ENCODE measurements at regions not wholly inside any gene's neighbourhood (a gene's known extent, or its start where the extent isn't known, plus 50 kb on each side); places are given as distances from the start of the nearest gene placed in this dataset.

DNA sequence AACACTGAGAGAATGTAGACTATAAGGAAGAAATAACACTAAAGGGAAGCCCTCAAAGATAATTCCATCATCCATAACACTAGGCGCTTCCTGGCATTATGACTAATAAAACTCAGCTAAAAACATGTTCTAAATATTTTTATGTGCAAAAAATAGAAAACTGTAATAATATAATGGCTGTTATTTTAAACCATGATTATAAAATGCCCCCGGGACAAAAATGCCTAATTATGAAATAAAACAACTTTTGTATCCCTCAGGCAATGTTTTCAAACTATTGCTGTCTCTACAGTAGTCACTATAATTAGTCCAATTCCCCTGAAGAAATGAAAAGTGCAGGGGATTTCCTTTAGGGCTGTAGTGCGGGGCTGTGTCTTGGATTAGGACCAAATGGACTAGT lies 242.4 kb downstream of the RNF144B start:
- TF ChIP-seq, protein P1, sequence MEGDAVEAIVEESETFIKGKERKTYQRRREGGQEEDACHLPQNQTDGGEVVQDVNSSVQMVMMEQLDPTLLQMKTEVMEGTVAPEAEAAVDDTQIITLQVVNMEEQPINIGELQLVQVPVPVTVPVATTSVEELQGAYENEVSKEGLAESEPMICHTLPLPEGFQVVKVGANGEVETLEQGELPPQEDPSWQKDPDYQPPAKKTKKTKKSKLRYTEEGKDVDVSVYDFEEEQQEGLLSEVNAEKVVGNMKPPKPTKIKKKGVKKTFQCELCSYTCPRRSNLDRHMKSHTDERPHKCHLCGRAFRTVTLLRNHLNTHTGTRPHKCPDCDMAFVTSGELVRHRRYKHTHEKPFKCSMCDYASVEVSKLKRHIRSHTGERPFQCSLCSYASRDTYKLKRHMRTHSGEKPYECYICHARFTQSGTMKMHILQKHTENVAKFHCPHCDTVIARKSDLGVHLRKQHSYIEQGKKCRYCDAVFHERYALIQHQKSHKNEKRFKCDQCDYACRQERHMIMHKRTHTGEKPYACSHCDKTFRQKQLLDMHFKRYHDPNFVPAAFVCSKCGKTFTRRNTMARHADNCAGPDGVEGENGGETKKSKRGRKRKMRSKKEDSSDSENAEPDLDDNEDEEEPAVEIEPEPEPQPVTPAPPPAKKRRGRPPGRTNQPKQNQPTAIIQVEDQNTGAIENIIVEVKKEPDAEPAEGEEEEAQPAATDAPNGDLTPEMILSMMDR (IDR thresholded peaks at IDR 0.05; ENCODE audit: low read depth, low read length, poor library complexity, severe bottlenecking) = no peak
- TF ChIP-seq EZH2phosphoT487 (IDR thresholded peaks at IDR 0.05; ENCODE audit: borderline replicate concordance, low read length) = no peak
